ENCODE measurements at regions not wholly inside any gene's neighbourhood (a gene's known extent, or its start where the extent isn't known, plus 50 kb on each side); places are given as distances from the start of the nearest gene placed in this dataset.
"Not testable (repeated sequence)": the region's sequence is repeated elsewhere in the genome, so short reads cannot be mapped to it uniquely, and the experiment has no call there.

GRCh38 chr3:144957398-144958101 is 985.9 kb downstream of the DIPK2A start:
- Mint-ChIP-seq H3K36me3 (ENCODE audit: low read depth) (no peaks in the 10 kb centered on the region), H3K27ac (no peak overlapping the region), H3K4me3 (no peak overlapping the region), H3K9me3 (no peaks in the 10 kb centered on the region), H3K4me1 (no peaks in the 10 kb centered on the region), H3K27me3 (no peaks in the 10 kb centered on the region)
- intact Hi-C loops (cut with micrococcal nuclease): no loop called here
- DNase-seq: no peak

- Mint-ChIP-seq H3K36me3 (ENCODE audit: low read depth) (no peaks in the 10 kb centered on the region), H3K9me3 (no peaks in the 10 kb centered on the region), H3K27me3 (no peaks in the 10 kb centered on the region), H3K4me3 (no peak overlapping the region), H3K27ac (no peak overlapping the region), H3K4me1 (no peaks in the 10 kb centered on the region)
- no peak for DNase-seq
- intact Hi-C loops (cut with micrococcal nuclease): no loop called here
Observed at GRCh38 chr3:144963810-144964209, 992.2 kb downstream of the DIPK2A start.

- Mint-ChIP-seq H3K27me3 (no peaks in the 10 kb centered on the region), H3K4me1 (no peaks in the 10 kb centered on the region), H3K36me3 (ENCODE audit: low read depth) (no peaks in the 10 kb centered on the region), H3K4me3 (no peak overlapping the region), H3K9me3 (no peaks in the 10 kb centered on the region), H3K27ac (no peak overlapping the region)
- intact Hi-C loops (cut with micrococcal nuclease): no loop called here
- DNase-seq: no peak
Observed at GRCh38 chr3:144966560-144966959, 994.9 kb downstream of the DIPK2A start.

- Mint-ChIP-seq H3K9me3 (no peaks in the 10 kb centered on the region), H3K27ac (no peak overlapping the region), H3K4me3 (no peak overlapping the region), H3K4me1 (no peaks in the 10 kb centered on the region), H3K36me3 (ENCODE audit: low read depth) (no peaks in the 10 kb centered on the region), H3K27me3 (no peaks in the 10 kb centered on the region)
- intact Hi-C loops (cut with micrococcal nuclease): no loop called here
- no peak for DNase-seq
Observed at GRCh38 chr3:144968750-144969350, 997.2 kb downstream of the DIPK2A start.

- H3K9me3 Mint-ChIP-seq; H3K36me3 Mint-ChIP-seq (ENCODE audit: low read depth); H3K27me3 Mint-ChIP-seq; H3K4me1 Mint-ChIP-seq; intact Hi-C loops (cut with micrococcal nuclease); H3K4me3 Mint-ChIP-seq; H3K27ac Mint-ChIP-seq; DNase-seq: not testable (repeated sequence)
Observed at GRCh38 chr3:144984481-144984880, 1012.9 kb downstream of the DIPK2A start.

- no peaks in the 10 kb centered on the region for H3K27me3 Mint-ChIP-seq
- H3K36me3 Mint-ChIP-seq (ENCODE audit: low read depth): no peaks in the 10 kb centered on the region
- no peak for DNase-seq
- H3K4me1 Mint-ChIP-seq: no peaks in the 10 kb centered on the region
- H3K9me3 Mint-ChIP-seq: no peaks in the 10 kb centered on the region
- intact Hi-C loops (cut with micrococcal nuclease): no loop called here
- H3K4me3 Mint-ChIP-seq: no peak overlapping the region
- H3K27ac Mint-ChIP-seq: no peak overlapping the region
Observed at GRCh38 chr3:144989807-144990206, 1018.2 kb downstream of the DIPK2A start.

- intact Hi-C loops (cut with micrococcal nuclease): no loop called here
- DNase-seq: no peak
- Mint-ChIP-seq H3K9me3 (peaks cover 3% of the 10 kb centered on the region), H3K27me3 (no peaks in the 10 kb centered on the region), H3K4me1 (no peaks in the 10 kb centered on the region), H3K36me3 (ENCODE audit: low read depth) (no peaks in the 10 kb centered on the region), H3K27ac (no peak overlapping the region), H3K4me3 (no peak overlapping the region)
Observed at GRCh38 chr3:144995856-144996255, 1024.2 kb downstream of the DIPK2A start.

- H3K4me3 Mint-ChIP-seq: no peak overlapping the region
- no peak overlapping the region for H3K27ac Mint-ChIP-seq
- intact Hi-C loops (cut with micrococcal nuclease): no loop called here
- no peak for DNase-seq
- H3K27me3 Mint-ChIP-seq: no peaks in the 10 kb centered on the region
- no peaks in the 10 kb centered on the region for H3K9me3 Mint-ChIP-seq
- no peaks in the 10 kb centered on the region for H3K36me3 Mint-ChIP-seq (ENCODE audit: low read depth)
- no peaks in the 10 kb centered on the region for H3K4me1 Mint-ChIP-seq
Observed at GRCh38 chr3:145005427-145005826, 1033.8 kb downstream of the DIPK2A start.

GRCh38 chr3:145006271-145006670 is 1034.6 kb downstream of the DIPK2A start:
- Mint-ChIP-seq H3K36me3 (ENCODE audit: low read depth) (no peaks in the 10 kb centered on the region), H3K27me3 (no peaks in the 10 kb centered on the region)

GRCh38 chr3:145013931-145014330 is 1042.3 kb downstream of the DIPK2A start:
- no peaks in the 10 kb centered on the region for H3K4me1 Mint-ChIP-seq
- no peaks in the 10 kb centered on the region for H3K36me3 Mint-ChIP-seq (ENCODE audit: low read depth)
- DNase-seq: no peak
- H3K27me3 Mint-ChIP-seq: no peaks in the 10 kb centered on the region
- intact Hi-C loops (cut with micrococcal nuclease): no loop called here
- H3K4me3 Mint-ChIP-seq: no peak overlapping the region
- H3K9me3 Mint-ChIP-seq: no peaks in the 10 kb centered on the region
- no peak overlapping the region for H3K27ac Mint-ChIP-seq

More at GRCh38 chr3:145006271-145006670, 1034.6 kb downstream of the DIPK2A start:
- intact Hi-C loops (cut with micrococcal nuclease): no loop called here
- H3K4me1 Mint-ChIP-seq: no peaks in the 10 kb centered on the region
- H3K4me3 Mint-ChIP-seq: no peak overlapping the region
- H3K9me3 Mint-ChIP-seq: no peaks in the 10 kb centered on the region
- DNase-seq: no peak
- no peak overlapping the region for H3K27ac Mint-ChIP-seq

GRCh38 chr3:145015253-145015652 is 1043.6 kb downstream of the DIPK2A start:
- Mint-ChIP-seq H3K4me3 (no peak overlapping the region), H3K4me1 (no peaks in the 10 kb centered on the region), H3K9me3 (no peaks in the 10 kb centered on the region), H3K27ac (no peak overlapping the region), H3K36me3 (ENCODE audit: low read depth) (no peaks in the 10 kb centered on the region), H3K27me3 (no peaks in the 10 kb centered on the region)
- no peak for DNase-seq
- intact Hi-C loops (cut with micrococcal nuclease): no loop called here

- intact Hi-C loops (cut with micrococcal nuclease): no loop called here
- no peaks in the 10 kb centered on the region for H3K9me3 Mint-ChIP-seq
- H3K27ac Mint-ChIP-seq: no peak overlapping the region
- no peak for DNase-seq
- H3K27me3 Mint-ChIP-seq: no peaks in the 10 kb centered on the region
- H3K4me3 Mint-ChIP-seq: no peak overlapping the region
- H3K36me3 Mint-ChIP-seq (ENCODE audit: low read depth): no peaks in the 10 kb centered on the region
- H3K4me1 Mint-ChIP-seq: no peaks in the 10 kb centered on the region
Observed at GRCh38 chr3:145017959-145018358, 1046.3 kb downstream of the DIPK2A start.

GRCh38 chr3:145022447-145022846 is 1050.8 kb downstream of the DIPK2A start:
- no peak for DNase-seq
- intact Hi-C loops (cut with micrococcal nuclease): no loop called here
- no peaks in the 10 kb centered on the region for H3K27me3 Mint-ChIP-seq
- H3K4me1 Mint-ChIP-seq: no peaks in the 10 kb centered on the region
- H3K27ac Mint-ChIP-seq: no peak overlapping the region
- H3K36me3 Mint-ChIP-seq (ENCODE audit: low read depth): no peaks in the 10 kb centered on the region
- no peak overlapping the region for H3K4me3 Mint-ChIP-seq
- no peaks in the 10 kb centered on the region for H3K9me3 Mint-ChIP-seq

GRCh38 chr3:145024700-145025099 is 1053.1 kb downstream of the DIPK2A start:
- no peaks in the 10 kb centered on the region for H3K9me3 Mint-ChIP-seq
- no peak overlapping the region for H3K27ac Mint-ChIP-seq
- no peaks in the 10 kb centered on the region for H3K27me3 Mint-ChIP-seq
- no peaks in the 10 kb centered on the region for H3K36me3 Mint-ChIP-seq (ENCODE audit: low read depth)
- no peak overlapping the region for H3K4me3 Mint-ChIP-seq
- no peaks in the 10 kb centered on the region for H3K4me1 Mint-ChIP-seq
- DNase-seq: no peak
- intact Hi-C loops (cut with micrococcal nuclease): no loop called here

GRCh38 chr3:145027186-145027585 is 1055.6 kb downstream of the DIPK2A start:
- DNase-seq; H3K27ac Mint-ChIP-seq; H3K27me3 Mint-ChIP-seq; intact Hi-C loops (cut with micrococcal nuclease); H3K4me3 Mint-ChIP-seq; H3K4me1 Mint-ChIP-seq; H3K36me3 Mint-ChIP-seq (ENCODE audit: low read depth); H3K9me3 Mint-ChIP-seq: not testable (repeated sequence)
